HCT116 (cell line): ENCODE measurements at regions not wholly inside any gene's neighbourhood (a gene's known extent, or its start where the extent isn't known, plus 50 kb on each side); places are given as distances from the start of the nearest gene placed in this dataset.

Experiments used
- CEBPB ChIP-seq: IDR thresholded peaks from 2 replicates; pipeline ENCODE4 v1.6.1; 2012; ENCODE audit warnings: low read depth
- EZH2phosphoT487 ChIP-seq: fragments of 200-600 bp; IDR thresholded peaks from 2 replicates; pipeline ENCODE4 v1.6.1; 2018; ENCODE audit warnings: antibody characterized with exemption, borderline replicate concordance
- POLR2A ChIP-seq: IDR thresholded peaks from 2 replicates; pipeline ENCODE4 v1.7.0; 2011; ENCODE audit warnings: borderline replicate concordance; ENCODE audit not compliant: insufficient read depth, insufficient read length; ENCODE audit errors: extremely low read depth
- YY1 ChIP-seq: IDR thresholded peaks from 2 replicates; pipeline ENCODE4 v1.6.1; 2011; ENCODE audit warnings: low read length, low read depth, moderate library complexity, mild to moderate bottlenecking; ENCODE audit not compliant: insufficient replicate concordance; ENCODE audit errors: extremely low read depth
- TF ChIP-seq, protein P1 (sequence below), 3 experiments: fragments of 200-600 bp in 1 of 3; sonication (generic) in 1 of 3; IDR thresholded peaks in 2 of 3; conservative IDR thresholded peaks in 1 of 3; 2 replicates each; pipeline ENCODE4 v1.5.1; 2012 to 2017; ENCODE audit warnings: low read depth in 2 of 3, low read length in 2 of 3, antibody characterized with exemption in 1 of 3, borderline replicate concordance in 1 of 3, control low read depth in 1 of 3, mild to moderate bottlenecking in 1 of 3, mixed read lengths in 1 of 3, mixed run types in 1 of 3, moderate library complexity in 1 of 3; ENCODE audit not compliant: insufficient read depth in 1 of 3
- TF ChIP-seq, protein P2 (sequence below): IDR thresholded peaks from 2 replicates; pipeline ENCODE4 v1.6.1; 2012; ENCODE audit warnings: low read depth

DNA sequence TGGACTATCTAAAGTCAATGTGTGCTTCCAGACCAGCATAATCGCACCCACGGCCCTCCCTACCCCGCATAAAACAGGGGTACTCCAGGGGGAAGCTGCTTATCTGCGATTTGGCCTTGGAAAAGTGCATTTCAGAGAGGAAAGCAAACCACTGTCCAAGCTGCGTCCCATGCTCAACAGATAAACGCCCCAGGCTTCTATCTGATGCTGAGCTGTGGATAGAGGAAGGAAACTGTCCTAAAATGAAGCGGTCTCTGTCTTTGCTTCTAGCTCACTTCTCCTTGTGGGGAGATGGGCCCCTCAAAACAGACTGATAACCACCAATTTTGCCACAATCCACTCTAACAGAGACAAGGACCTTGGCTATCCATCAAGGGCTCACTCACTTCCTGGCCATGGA is 160.5 kb upstream of the TNRC6C start:
- TF ChIP-seq, protein P1, sequence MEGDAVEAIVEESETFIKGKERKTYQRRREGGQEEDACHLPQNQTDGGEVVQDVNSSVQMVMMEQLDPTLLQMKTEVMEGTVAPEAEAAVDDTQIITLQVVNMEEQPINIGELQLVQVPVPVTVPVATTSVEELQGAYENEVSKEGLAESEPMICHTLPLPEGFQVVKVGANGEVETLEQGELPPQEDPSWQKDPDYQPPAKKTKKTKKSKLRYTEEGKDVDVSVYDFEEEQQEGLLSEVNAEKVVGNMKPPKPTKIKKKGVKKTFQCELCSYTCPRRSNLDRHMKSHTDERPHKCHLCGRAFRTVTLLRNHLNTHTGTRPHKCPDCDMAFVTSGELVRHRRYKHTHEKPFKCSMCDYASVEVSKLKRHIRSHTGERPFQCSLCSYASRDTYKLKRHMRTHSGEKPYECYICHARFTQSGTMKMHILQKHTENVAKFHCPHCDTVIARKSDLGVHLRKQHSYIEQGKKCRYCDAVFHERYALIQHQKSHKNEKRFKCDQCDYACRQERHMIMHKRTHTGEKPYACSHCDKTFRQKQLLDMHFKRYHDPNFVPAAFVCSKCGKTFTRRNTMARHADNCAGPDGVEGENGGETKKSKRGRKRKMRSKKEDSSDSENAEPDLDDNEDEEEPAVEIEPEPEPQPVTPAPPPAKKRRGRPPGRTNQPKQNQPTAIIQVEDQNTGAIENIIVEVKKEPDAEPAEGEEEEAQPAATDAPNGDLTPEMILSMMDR (IDR thresholded peaks at IDR 0.05 in 2 of 3, conservative IDR thresholded peaks at IDR 0.05 in 1 of 3; ENCODE audit: borderline replicate concordance in 1 of 3, insufficient read depth in 1 of 3, low read depth in 2 of 3, low read length in 2 of 3): no peak
- no peak for TF ChIP-seq EZH2phosphoT487
- no peak for TF ChIP-seq POLR2A
- TF ChIP-seq, protein P2, sequence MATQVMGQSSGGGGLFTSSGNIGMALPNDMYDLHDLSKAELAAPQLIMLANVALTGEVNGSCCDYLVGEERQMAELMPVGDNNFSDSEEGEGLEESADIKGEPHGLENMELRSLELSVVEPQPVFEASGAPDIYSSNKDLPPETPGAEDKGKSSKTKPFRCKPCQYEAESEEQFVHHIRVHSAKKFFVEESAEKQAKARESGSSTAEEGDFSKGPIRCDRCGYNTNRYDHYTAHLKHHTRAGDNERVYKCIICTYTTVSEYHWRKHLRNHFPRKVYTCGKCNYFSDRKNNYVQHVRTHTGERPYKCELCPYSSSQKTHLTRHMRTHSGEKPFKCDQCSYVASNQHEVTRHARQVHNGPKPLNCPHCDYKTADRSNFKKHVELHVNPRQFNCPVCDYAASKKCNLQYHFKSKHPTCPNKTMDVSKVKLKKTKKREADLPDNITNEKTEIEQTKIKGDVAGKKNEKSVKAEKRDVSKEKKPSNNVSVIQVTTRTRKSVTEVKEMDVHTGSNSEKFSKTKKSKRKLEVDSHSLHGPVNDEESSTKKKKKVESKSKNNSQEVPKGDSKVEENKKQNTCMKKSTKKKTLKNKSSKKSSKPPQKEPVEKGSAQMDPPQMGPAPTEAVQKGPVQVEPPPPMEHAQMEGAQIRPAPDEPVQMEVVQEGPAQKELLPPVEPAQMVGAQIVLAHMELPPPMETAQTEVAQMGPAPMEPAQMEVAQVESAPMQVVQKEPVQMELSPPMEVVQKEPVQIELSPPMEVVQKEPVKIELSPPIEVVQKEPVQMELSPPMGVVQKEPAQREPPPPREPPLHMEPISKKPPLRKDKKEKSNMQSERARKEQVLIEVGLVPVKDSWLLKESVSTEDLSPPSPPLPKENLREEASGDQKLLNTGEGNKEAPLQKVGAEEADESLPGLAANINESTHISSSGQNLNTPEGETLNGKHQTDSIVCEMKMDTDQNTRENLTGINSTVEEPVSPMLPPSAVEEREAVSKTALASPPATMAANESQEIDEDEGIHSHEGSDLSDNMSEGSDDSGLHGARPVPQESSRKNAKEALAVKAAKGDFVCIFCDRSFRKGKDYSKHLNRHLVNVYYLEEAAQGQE: no peak
- TF ChIP-seq YY1: no peak
- TF ChIP-seq CEBPB: no peak
